ENCODE measurements at regions not wholly inside any gene's neighbourhood (a gene's known extent, or its start where the extent isn't known, plus 50 kb on each side); places are given as distances from the start of the nearest gene placed in this dataset.

GRCh38 chr11:69218946-69219720 is 63.4 kb downstream of the SMIM38 start:
- no peak for TF ChIP-seq RAD21 (IDR thresholded peaks at IDR 0.05; ENCODE audit: low read depth)
- no peak for TF ChIP-seq CTCF (IDR thresholded peaks at IDR 0.05 in 2 of 3, conservative IDR thresholded peaks at IDR 0.05 in 1 of 3; ENCODE audit: borderline replicate concordance in 1 of 3, insufficient read depth in 1 of 3, low read depth in 2 of 3, low read length in 2 of 3)
- no peak for TF ChIP-seq EZH2 (IDR thresholded peaks at IDR 0.05)
- TF ChIP-seq SP1 (IDR thresholded peaks at IDR 0.05; ENCODE audit: low read depth): no peak
- TF ChIP-seq POLR2A (IDR thresholded peaks at IDR 0.05; ENCODE audit: borderline replicate concordance, extremely low read depth, insufficient read depth, insufficient read length): no peak
- TF ChIP-seq CEBPB (IDR thresholded peaks at IDR 0.05; ENCODE audit: low read depth): no peak
- TF ChIP-seq JUND (IDR thresholded peaks at IDR 0.05): no peak
- no peak for TF ChIP-seq EZH2phosphoT487 (IDR thresholded peaks at IDR 0.05; ENCODE audit: borderline replicate concordance)
- no peak for TF ChIP-seq POLR2AphosphoS5 (IDR thresholded peaks at IDR 0.05; ENCODE audit: low read depth, low read length)
- no peak for TF ChIP-seq TCF7L2 (IDR thresholded peaks at IDR 0.05; ENCODE audit: borderline replicate concordance, extremely low read depth, insufficient read depth, insufficient read length)
- no peak for TF ChIP-seq ATF3 (IDR thresholded peaks at IDR 0.05)
- no peak for TF ChIP-seq CBX3 (IDR thresholded peaks at IDR 0.05; ENCODE audit: low read depth)
- TF ChIP-seq REST (IDR thresholded peaks at IDR 0.05; ENCODE audit: low read depth): no peak
